K562 (cell line): ENCODE measurements at regions not wholly inside any gene's neighbourhood (a gene's known extent, or its start where the extent isn't known, plus 50 kb on each side); places are given as distances from the start of the nearest gene placed in this dataset.
A peak's percentile ranks its signal among the peaks of the same experiment; 100 is the strongest.

Experiments used
- AFF1 ChIP-seq, 2 experiments: fragments of 450-650 bp; IDR thresholded peaks; 2 replicates each; pipeline ENCODE4 v1.6.1; 2018; ENCODE audit warnings: mild to moderate bottlenecking in 2 of 2, low read depth in 1 of 2; ENCODE audit not compliant: partially characterized antibody in 2 of 2
- ATF1 ChIP-seq, 2 experiments: fragments of 450-650 bp in 1 of 2; IDR thresholded peaks; 2 replicates each; pipeline ENCODE4 v1.6.1; 2016; ENCODE audit warnings: missing compliant biosample characterization in 1 of 2, missing genetic modification characterization in 1 of 2
- ATF6 ChIP-seq: sonication (generic); formaldehyde crosslinking; IDR thresholded peaks from 2 replicates; pipeline ENCODE4 v1.4.0; 2020; ENCODE audit warnings: mild to moderate bottlenecking, missing genetic modification reagents
- FOXK2 ChIP-seq, 2 experiments: fragments of 450-650 bp; IDR thresholded peaks in 1 of 2; conservative IDR thresholded peaks in 1 of 2; 2 replicates each; pipeline ENCODE4 v1.6.1; 2016; ENCODE audit warnings: low read depth in 2 of 2, mild to moderate bottlenecking in 1 of 2
- KLF6 ChIP-seq: fragments of 250-450 bp; sonication (Bioruptor Pico); IDR thresholded peaks from 2 replicates; pipeline ENCODE4 v1.4.0; 2020; ENCODE audit warnings: mild to moderate bottlenecking, moderate library complexity, borderline replicate concordance
- MAFK ChIP-seq: IDR thresholded peaks from 2 replicates; pipeline ENCODE4 v1.6.1; 2011; ENCODE audit warnings: low read length, improper control_type of control experiment
- NFRKB ChIP-seq: fragments of 450-650 bp; IDR thresholded peaks from 2 replicates; pipeline ENCODE4 v1.6.1; 2016; ENCODE audit warnings: low read depth
- PHF21A ChIP-seq: fragments of 450-650 bp; IDR thresholded peaks from 2 replicates; pipeline ENCODE4 v1.6.1; 2017; ENCODE audit warnings: low read depth, borderline replicate concordance
- SRF ChIP-seq, 2 experiments: fragments of 250-450, 450-650 bp in 1 of 2; sonication (Bioruptor Pico) in 1 of 2; sonication (generic) in 1 of 2; formaldehyde crosslinking; IDR thresholded peaks; 2 replicates each; pipeline versions ENCODE4 v1.5.0 to v1.5.1; 2020 to 2022; ENCODE audit warnings: mild to moderate bottlenecking in 1 of 2, missing genetic modification reagents in 1 of 2
- YBX1 ChIP-seq: fragments of 450-650 bp; IDR thresholded peaks from 2 replicates; pipeline ENCODE4 v1.7.1; 2016; ENCODE audit warnings: mild to moderate bottlenecking
- ZFP36 ChIP-seq: fragments of 150-350 bp; IDR thresholded peaks from 2 replicates; pipeline ENCODE4 v1.6.1; 2018; ENCODE audit warnings: low read length, low read depth; ENCODE audit not compliant: partially characterized antibody
- ZNF695 ChIP-seq: fragments of 450-650 bp; formaldehyde crosslinking; IDR thresholded peaks from 2 replicates; pipeline ENCODE4 v1.4.0; 2020; ENCODE audit warnings: mild to moderate bottlenecking, moderate library complexity
- TF ChIP-seq, protein P1 (sequence below), 3 experiments: fragments of 200-800 bp in 1 of 3; fragments of 250-450 bp in 1 of 3; fragments of 450-650 bp in 1 of 3; sonication (Bioruptor Pico) in 1 of 3; sonication (Bioruptor generic) in 1 of 3; formaldehyde crosslinking in 1 of 3; IDR thresholded peaks; 2 replicates each; pipeline versions ENCODE4 v1.6.1 to v1.8.0; 2016 to 2022; ENCODE audit warnings: mild to moderate bottlenecking in 2 of 3, missing genetic modification characterization in 2 of 3, missing compliant biosample characterization in 1 of 3, moderate library complexity in 1 of 3
- TF ChIP-seq, protein P2 (sequence below): sonication (generic); formaldehyde crosslinking; IDR thresholded peaks from 2 replicates; pipeline ENCODE4 v1.8.0; 2022; ENCODE audit warnings: missing genetic modification reagents, mild to moderate bottlenecking, borderline replicate concordance

- TF ChIP-seq AFF1 (IDR thresholded peaks at IDR 0.05; ENCODE audit: low read depth in 1 of 2, partially characterized antibody in 2 of 2), result no peak
- TF ChIP-seq, protein P1, sequence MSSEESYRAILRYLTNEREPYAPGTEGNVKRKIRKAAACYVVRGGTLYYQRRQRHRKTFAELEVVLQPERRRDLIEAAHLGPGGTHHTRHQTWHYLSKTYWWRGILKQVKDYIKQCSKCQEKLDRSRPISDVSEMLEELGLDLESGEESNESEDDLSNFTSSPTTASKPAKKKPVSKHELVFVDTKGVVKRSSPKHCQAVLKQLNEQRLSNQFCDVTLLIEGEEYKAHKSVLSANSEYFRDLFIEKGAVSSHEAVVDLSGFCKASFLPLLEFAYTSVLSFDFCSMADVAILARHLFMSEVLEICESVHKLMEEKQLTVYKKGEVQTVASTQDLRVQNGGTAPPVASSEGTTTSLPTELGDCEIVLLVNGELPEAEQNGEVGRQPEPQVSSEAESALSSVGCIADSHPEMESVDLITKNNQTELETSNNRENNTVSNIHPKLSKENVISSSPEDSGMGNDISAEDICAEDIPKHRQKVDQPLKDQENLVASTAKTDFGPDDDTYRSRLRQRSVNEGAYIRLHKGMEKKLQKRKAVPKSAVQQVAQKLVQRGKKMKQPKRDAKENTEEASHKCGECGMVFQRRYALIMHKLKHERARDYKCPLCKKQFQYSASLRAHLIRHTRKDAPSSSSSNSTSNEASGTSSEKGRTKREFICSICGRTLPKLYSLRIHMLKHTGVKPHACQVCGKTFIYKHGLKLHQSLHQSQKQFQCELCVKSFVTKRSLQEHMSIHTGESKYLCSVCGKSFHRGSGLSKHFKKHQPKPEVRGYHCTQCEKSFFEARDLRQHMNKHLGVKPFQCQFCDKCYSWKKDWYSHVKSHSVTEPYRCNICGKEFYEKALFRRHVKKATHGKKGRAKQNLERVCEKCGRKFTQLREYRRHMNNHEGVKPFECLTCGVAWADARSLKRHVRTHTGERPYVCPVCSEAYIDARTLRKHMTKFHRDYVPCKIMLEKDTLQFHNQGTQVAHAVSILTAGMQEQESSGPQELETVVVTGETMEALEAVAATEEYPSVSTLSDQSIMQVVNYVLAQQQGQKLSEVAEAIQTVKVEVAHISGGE (CRISPR knock-in tag; IDR thresholded peaks at IDR 0.05), result peak in 1 of 3 experiments; percentile 58; a peak in 1 of 6 replicates
- TF ChIP-seq FOXK2 (conservative IDR thresholded peaks at IDR 0.05 in 1 of 2, IDR thresholded peaks at IDR 0.05 in 1 of 2; ENCODE audit: low read depth in 2 of 2), result no peak
- TF ChIP-seq PHF21A, result no peak
- TF ChIP-seq, protein P2, sequence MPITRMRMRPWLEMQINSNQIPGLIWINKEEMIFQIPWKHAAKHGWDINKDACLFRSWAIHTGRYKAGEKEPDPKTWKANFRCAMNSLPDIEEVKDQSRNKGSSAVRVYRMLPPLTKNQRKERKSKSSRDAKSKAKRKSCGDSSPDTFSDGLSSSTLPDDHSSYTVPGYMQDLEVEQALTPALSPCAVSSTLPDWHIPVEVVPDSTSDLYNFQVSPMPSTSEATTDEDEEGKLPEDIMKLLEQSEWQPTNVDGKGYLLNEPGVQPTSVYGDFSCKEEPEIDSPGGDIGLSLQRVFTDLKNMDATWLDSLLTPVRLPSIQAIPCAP (CRISPR knock-in tag), result no peak
- TF ChIP-seq MAFK, result peak; percentile 84
- TF ChIP-seq SRF (CRISPR knock-in tag; IDR thresholded peaks at IDR 0.05), result no peak
- TF ChIP-seq ATF6 (CRISPR knock-in tag), result no peak
- TF ChIP-seq YBX1, result no peak
- 0 out of 2 replicates have a peak, but pooled peaks have one; percentile 15 for TF ChIP-seq KLF6 (CRISPR knock-in tag)
- peak; percentile 5 for TF ChIP-seq ZFP36
- TF ChIP-seq ATF1 (CRISPR knock-in tag; IDR thresholded peaks at IDR 0.05), result no peak
- peak; percentile 60 for TF ChIP-seq ATF1 (tag; IDR thresholded peaks at IDR 0.05)
- TF ChIP-seq NFRKB, result peak; percentile 53; the same call in 1 of the 2 replicates
- no peak for TF ChIP-seq ZNF695 (CRISPR knock-in tag)
These were observed 133.9 kb upstream of the MYLIP start (continued) for GRCh38 chr6:15994814-15995459.
